GM12865 (cell line): ENCODE measurements at regions not wholly inside any gene's neighbourhood (a gene's known extent, or its start where the extent isn't known, plus 50 kb on each side); places are given as distances from the start of the nearest gene placed in this dataset.
"Not testable (repeated sequence)": the region's sequence is repeated elsewhere in the genome, so short reads cannot be mapped to it uniquely, and the experiment has no call there.

Source experiments
- DNase-seq: peaks from one replicate; pipeline ENCODE4 v3.0.0; 2010; ENCODE audit warnings: low read depth
- H3K4me3 ChIP-seq: 2 replicates; pipeline ENCODE4 v1.5.1; 2011; ENCODE audit warnings: mild to moderate bottlenecking, low read depth, low read length, control low read depth
- CTCF ChIP-seq: IDR thresholded peaks from 2 replicates; pipeline ENCODE4 v1.5.1; 2011; ENCODE audit warnings: low read length, control low read depth, low read depth, inconsistent platforms; ENCODE audit not compliant: insufficient read depth; ENCODE audit errors: missing control alignments

DNA sequence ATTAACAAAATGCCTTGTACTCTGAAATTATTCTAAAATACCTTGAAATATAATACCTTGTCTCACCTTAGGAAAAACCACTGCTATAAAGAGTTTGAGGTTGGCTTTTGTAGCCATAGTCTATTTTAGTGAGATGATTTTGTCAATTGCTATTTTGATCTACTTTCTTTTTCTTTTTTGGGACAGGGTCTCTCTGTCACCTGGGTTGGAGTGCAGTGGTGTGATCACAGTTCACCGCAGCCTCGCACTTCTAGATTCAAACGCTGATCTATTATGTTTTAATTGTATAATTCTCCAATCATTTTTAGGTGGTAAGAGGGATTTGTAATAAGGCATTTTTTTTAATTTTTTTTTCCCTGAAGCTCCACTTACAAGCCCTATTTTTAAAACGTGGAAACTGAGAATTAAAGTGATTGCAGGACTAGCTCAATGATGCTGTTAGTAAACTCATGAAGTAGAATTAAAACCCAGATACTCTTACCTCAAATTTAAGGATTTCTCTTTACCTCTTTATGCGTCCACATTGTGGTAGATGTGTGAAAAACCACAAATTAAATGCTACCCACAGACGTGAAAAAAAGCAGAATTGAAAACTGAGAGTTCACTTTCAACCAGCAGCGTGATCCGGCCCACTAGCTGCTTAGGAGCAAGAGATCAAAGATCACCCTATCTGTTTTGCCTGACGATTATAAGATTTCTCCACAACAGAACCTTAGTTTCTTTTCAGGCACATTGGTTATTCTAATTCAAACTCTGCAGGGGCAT is 384.2 kb downstream of the CGGBP1 start:
- no peak overlapping the region for H3K4me3 ChIP-seq
- no peak for TF ChIP-seq CTCF
- DNase-seq: peak; percentile 69

DNA sequence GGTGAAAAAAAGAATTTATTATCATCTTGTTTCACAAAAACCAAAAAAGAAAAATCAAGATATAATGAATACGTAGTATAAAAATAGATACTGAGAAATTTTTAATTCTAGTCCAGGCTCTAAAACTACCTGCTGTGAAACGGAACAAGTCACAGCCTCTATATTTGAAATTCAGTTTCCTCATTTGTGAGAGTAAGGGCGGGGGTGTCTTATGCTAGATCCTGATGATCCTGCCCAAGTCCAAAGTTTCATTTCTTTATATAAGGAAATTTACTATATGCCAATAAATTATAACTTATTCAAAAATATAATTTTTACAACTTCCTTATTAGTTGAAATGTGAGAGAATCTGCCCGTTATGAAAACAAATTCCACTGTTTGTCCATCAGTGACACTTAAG is 385.7 kb downstream of the CGGBP1 start:
- DNase-seq: no peak
- TF ChIP-seq CTCF: no peak
- no peak overlapping the region for H3K4me3 ChIP-seq

- no peak for TF ChIP-seq CTCF
- no peak overlapping the region for H3K4me3 ChIP-seq
- no peak for DNase-seq
Measured at GRCh38 chr3:87654184-87654583, 377.8 kb upstream of the POU1F1 start.

GRCh38 chr3:87653138-87653537 is 376.8 kb upstream of the POU1F1 start:
- DNase-seq, H3K4me3 ChIP-seq: not testable (repeated sequence)

DNA sequence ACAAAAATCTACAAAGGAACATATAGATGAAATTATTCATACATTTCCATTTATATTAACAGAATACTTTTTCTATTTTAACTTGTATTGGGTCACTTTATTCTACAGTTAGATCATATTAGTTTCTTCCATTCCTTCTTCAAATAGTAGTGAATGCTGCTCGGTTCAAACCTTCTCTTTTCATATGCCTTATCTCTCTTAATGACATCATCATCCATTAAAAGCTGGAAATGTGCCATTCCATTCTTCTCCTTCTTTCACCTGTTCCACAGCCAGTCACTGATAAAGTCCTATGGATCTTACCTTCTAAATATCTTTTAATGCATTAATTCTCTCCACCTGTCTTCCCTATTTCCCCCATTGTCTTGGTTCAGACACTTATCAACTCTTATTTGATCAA is 358.0 kb upstream of the POU1F1 start:
- DNase-seq: no peak
- no peak for TF ChIP-seq CTCF
- no peak overlapping the region for H3K4me3 ChIP-seq

DNA sequence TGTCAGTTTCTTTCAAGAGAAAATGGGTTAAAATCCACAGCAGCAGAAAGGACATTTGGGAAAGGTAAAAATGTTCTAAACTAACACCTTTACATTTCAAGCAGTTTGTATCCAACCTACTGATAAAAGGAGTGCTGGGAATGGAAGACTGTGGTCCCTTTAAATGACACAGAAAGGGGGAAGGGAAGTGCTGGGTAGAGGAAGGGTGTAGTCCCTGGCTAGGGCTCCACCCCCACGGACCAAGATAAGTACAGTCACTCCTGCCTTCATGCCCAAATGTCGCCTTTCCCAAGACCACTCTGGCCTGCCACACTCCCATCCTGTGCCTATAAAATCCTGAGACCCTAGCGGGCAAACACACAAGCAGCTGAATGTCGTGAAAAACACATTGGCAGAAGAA is 350.9 kb upstream of the POU1F1 start:
- no peak overlapping the region for H3K4me3 ChIP-seq
- no peak for DNase-seq
- no peak for TF ChIP-seq CTCF

DNA sequence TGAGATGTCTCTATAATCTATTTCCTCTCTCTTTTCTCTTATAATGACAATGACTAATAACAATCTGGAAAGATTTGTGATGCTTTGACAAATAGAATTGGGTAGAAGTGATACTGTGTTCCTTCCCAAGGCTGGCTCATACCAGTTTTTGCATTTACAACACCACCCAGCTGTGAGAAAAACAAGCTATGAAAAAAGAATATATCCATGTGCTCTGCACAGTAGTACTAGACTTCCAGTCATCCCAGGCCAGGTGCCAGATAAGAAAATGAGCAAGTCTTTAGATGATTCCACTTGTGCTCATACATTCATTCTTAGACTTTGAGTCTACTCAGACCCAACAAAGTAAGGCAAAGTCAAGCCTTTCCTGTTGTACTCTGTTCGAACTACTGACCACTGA is 350.2 kb upstream of the POU1F1 start:
- H3K4me3 ChIP-seq: no peak overlapping the region
- no peak for TF ChIP-seq CTCF
- DNase-seq: no peak
